ENCODE measurements at regions not wholly inside any gene's neighbourhood (a gene's known extent, or its start where the extent isn't known, plus 50 kb on each side); places are given as distances from the start of the nearest gene placed in this dataset.

- no peaks in the 10 kb centered on the region for H3K4me1 ChIP-seq (replicated peaks; ENCODE audit: insufficient read depth)
- ChIA-PET CTCF (no interaction called here), POLR2A (ENCODE audit: unreplicated experiment) (no interaction called here)
- TF ChIP-seq, protein P1, sequence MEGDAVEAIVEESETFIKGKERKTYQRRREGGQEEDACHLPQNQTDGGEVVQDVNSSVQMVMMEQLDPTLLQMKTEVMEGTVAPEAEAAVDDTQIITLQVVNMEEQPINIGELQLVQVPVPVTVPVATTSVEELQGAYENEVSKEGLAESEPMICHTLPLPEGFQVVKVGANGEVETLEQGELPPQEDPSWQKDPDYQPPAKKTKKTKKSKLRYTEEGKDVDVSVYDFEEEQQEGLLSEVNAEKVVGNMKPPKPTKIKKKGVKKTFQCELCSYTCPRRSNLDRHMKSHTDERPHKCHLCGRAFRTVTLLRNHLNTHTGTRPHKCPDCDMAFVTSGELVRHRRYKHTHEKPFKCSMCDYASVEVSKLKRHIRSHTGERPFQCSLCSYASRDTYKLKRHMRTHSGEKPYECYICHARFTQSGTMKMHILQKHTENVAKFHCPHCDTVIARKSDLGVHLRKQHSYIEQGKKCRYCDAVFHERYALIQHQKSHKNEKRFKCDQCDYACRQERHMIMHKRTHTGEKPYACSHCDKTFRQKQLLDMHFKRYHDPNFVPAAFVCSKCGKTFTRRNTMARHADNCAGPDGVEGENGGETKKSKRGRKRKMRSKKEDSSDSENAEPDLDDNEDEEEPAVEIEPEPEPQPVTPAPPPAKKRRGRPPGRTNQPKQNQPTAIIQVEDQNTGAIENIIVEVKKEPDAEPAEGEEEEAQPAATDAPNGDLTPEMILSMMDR (conservative IDR thresholded peaks at IDR 0.05), result no peak
- no peak for TF ChIP-seq EZH2 (IDR thresholded peaks at IDR 0.05; ENCODE audit: low read depth)
- no peaks in the 10 kb centered on the region for H3K9me2 ChIP-seq (ENCODE audit: insufficient read depth)
- intact Hi-C loops (cut with micrococcal nuclease; ENCODE audit: unreplicated experiment), result no loop called here
- H3K27me3 ChIP-seq (ENCODE audit: insufficient read depth, low read depth), result no peaks in the 10 kb centered on the region
- no TSS peak for BruUV-seq (replicated peaks)
- H3K36me3 ChIP-seq (ENCODE audit: low read depth), result no peaks in the 10 kb centered on the region
- H3K4me2 ChIP-seq, result no peak overlapping the region
- no peak for DNase-seq
- no peak overlapping the region for H2AFZ ChIP-seq
- no peaks in the 10 kb centered on the region for H3K79me2 ChIP-seq (ENCODE audit: low read depth)
- no peaks in the 10 kb centered on the region for H3F3A ChIP-seq (ENCODE audit: insufficient read depth, low read depth)
- no peaks in the 10 kb centered on the region for H4K20me1 ChIP-seq (ENCODE audit: insufficient read depth)
- H3K4me3 ChIP-seq, result no peak overlapping the region
- H3K27ac ChIP-seq, result no peak overlapping the region
- peaks cover 6% of the 10 kb centered on the region; the same call in 1 of the 2 replicates for H3K9me3 ChIP-seq (ENCODE audit: insufficient read depth, low read depth)
These were observed 1130.3 kb upstream of the CITED2 start for GRCh38 chr6:140504776-140505175.

DNA sequence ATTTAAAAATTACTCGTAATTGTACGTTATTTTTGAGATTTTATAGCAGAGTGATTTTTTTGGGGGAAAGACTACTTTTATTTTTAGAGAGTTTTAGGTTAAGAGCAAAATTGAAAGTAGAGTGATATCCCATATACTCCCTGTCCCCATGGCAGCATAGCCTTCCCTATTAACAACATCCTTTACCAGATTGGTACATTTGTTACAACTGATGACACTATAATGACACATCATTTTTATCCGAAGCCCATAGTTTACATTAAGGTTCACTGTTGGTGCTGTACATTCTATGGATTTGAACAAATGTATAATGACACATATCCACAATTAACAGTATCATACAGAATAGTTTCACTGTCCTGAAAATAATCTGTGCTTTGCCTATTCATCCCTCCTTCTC, 1126.4 kb upstream of the CITED2 start:
- Histone ChIP-seq H3K4me2 (no peak overlapping the region), H3K27me3 (ENCODE audit: insufficient read depth, low read depth) (no peaks in the 10 kb centered on the region), H2AFZ (no peak overlapping the region), H4K20me1 (ENCODE audit: insufficient read depth) (no peaks in the 10 kb centered on the region), H3K36me3 (ENCODE audit: low read depth) (no peaks in the 10 kb centered on the region), H3K4me1 (replicated peaks; ENCODE audit: insufficient read depth) (no peaks in the 10 kb centered on the region), H3K9me3 (ENCODE audit: insufficient read depth, low read depth) (no peaks in the 10 kb centered on the region), H3F3A (ENCODE audit: insufficient read depth, low read depth) (no peaks in the 10 kb centered on the region), H3K4me3 (no peak overlapping the region), H3K79me2 (ENCODE audit: low read depth) (no peaks in the 10 kb centered on the region), H3K9me2 (ENCODE audit: insufficient read depth) (no peaks in the 10 kb centered on the region), H3K27ac (no peak overlapping the region)
- intact Hi-C loops (cut with micrococcal nuclease; ENCODE audit: unreplicated experiment), result no loop called here
- TF ChIP-seq, protein P1 (conservative IDR thresholded peaks at IDR 0.05), result no peak
- no peak for TF ChIP-seq EZH2 (IDR thresholded peaks at IDR 0.05; ENCODE audit: low read depth)
- POLR2A ChIA-PET (ENCODE audit: unreplicated experiment), result no interaction called here
- no TSS peak for BruUV-seq (replicated peaks)
- CTCF ChIA-PET, result no interaction called here
- DNase-seq, result no peak

DNA sequence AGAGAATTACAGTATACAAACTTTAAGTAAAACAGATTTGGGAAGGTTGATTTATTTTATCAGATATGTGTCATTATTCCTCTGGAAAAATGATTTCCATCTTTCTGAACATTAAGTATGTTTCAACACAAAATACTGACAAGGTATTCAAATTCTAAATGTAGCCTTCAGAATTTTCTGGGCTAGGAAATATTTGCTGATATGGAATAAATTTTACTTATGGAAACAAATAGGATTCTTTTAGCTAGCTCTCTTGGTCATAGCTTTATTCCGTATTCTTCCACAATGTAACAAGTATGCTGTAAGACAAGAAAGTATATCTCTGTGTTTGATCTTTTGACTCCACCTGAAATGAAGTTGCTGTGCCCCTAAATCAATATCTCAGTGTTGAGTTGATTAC, 1125.2 kb upstream of the CITED2 start:
- H3K36me3 ChIP-seq (ENCODE audit: low read depth), result no peaks in the 10 kb centered on the region
- BruUV-seq (replicated peaks), result no TSS peak
- DNase-seq, result no peak
- POLR2A ChIA-PET (ENCODE audit: unreplicated experiment), result no interaction called here
- CTCF ChIA-PET, result no interaction called here
- H4K20me1 ChIP-seq (ENCODE audit: insufficient read depth), result no peaks in the 10 kb centered on the region
- H3K27ac ChIP-seq, result no peak overlapping the region
- no peaks in the 10 kb centered on the region for H3K9me2 ChIP-seq (ENCODE audit: insufficient read depth)
- H3K9me3 ChIP-seq (ENCODE audit: insufficient read depth, low read depth), result no peaks in the 10 kb centered on the region
- TF ChIP-seq, protein P1 (conservative IDR thresholded peaks at IDR 0.05), result no peak
- TF ChIP-seq EZH2 (IDR thresholded peaks at IDR 0.05; ENCODE audit: low read depth), result no peak
- H3K4me3 ChIP-seq, result no peak overlapping the region
- no peaks in the 10 kb centered on the region for H3F3A ChIP-seq (ENCODE audit: insufficient read depth, low read depth)
- intact Hi-C loops (cut with micrococcal nuclease; ENCODE audit: unreplicated experiment), result no loop called here
- no peaks in the 10 kb centered on the region for H3K79me2 ChIP-seq (ENCODE audit: low read depth)
- H3K4me2 ChIP-seq, result no peak overlapping the region
- H2AFZ ChIP-seq, result 0 out of 2 replicates have a peak overlapping the region, but pooled peaks have one; percentile 42
- H3K4me1 ChIP-seq (replicated peaks; ENCODE audit: insufficient read depth), result no peaks in the 10 kb centered on the region
- no peaks in the 10 kb centered on the region for H3K27me3 ChIP-seq (ENCODE audit: insufficient read depth, low read depth)

Data from PC-9 (cell line).